Stimulated activated memory B cell treated with anti-CD40 and anti-IgM and Interleukin-4, amounts not matched to agents 10 μg/mL and 1 μg/mL and 100 μg/mL, for 72 hours (primary cell): ENCODE measurements at regions not wholly inside any gene's neighbourhood (a gene's known extent, or its start where the extent isn't known, plus 50 kb on each side); places are given as distances from the start of the nearest gene placed in this dataset.

Experiments used
- ATAC-seq: fragments of 150-1000 bp; cut with Tn5 transposase; 2 replicates; pipeline ENCODE4 v1.10.0; 2021
- H3K27ac Mint-ChIP-seq: one replicate; pipeline ENCODE4 v1.8.0; 2022; ENCODE audit warnings: mild to moderate bottlenecking, mixed read lengths
- H3K27me3 Mint-ChIP-seq: one replicate; pipeline ENCODE4 v1.8.0; 2022; ENCODE audit warnings: mixed read lengths
- H3K36me3 Mint-ChIP-seq: one replicate; pipeline ENCODE4 v1.8.0; 2022; ENCODE audit warnings: mixed read lengths
- H3K4me1 Mint-ChIP-seq: one replicate; pipeline ENCODE4 v1.8.0; 2022; ENCODE audit warnings: mixed read lengths
- H3K4me3 Mint-ChIP-seq: one replicate; pipeline ENCODE4 v1.8.0; 2022; ENCODE audit warnings: mild to moderate bottlenecking, moderate library complexity, mixed read lengths
- H3K9me3 Mint-ChIP-seq: one replicate; pipeline ENCODE4 v1.8.0; 2022; ENCODE audit warnings: mixed read lengths

GRCh38 chr2:145314119-145314633 lies 794.3 kb upstream of the ZEB2 start:
- H3K27ac Mint-ChIP-seq: no peak overlapping the region
- no peaks in the 10 kb centered on the region for H3K4me1 Mint-ChIP-seq
- peaks cover 10% of the 10 kb centered on the region for H3K9me3 Mint-ChIP-seq
- no peaks in the 10 kb centered on the region for H3K27me3 Mint-ChIP-seq
- no peak overlapping the region for H3K4me3 Mint-ChIP-seq
- H3K36me3 Mint-ChIP-seq: peaks cover 4% of the 10 kb centered on the region
- ATAC-seq: no peak

GRCh38 chr2:145305889-145306288 lies 786.0 kb upstream of the ZEB2 start:
- Mint-ChIP-seq H3K4me1 (no peaks in the 10 kb centered on the region), H3K27me3 (no peaks in the 10 kb centered on the region), H3K36me3 (no peaks in the 10 kb centered on the region), H3K4me3 (no peak overlapping the region), H3K9me3 (peaks cover 3% of the 10 kb centered on the region), H3K27ac (no peak overlapping the region)
- no peak for ATAC-seq

GRCh38 chr2:145304501-145304900 lies 784.6 kb upstream of the ZEB2 start:
- Mint-ChIP-seq H3K27ac (no peak overlapping the region), H3K4me3 (no peak overlapping the region), H3K27me3 (no peaks in the 10 kb centered on the region), H3K9me3 (peaks cover 3% of the 10 kb centered on the region), H3K4me1 (no peaks in the 10 kb centered on the region), H3K36me3 (no peaks in the 10 kb centered on the region)
- ATAC-seq: no peak

- Mint-ChIP-seq H3K27ac (no peak overlapping the region), H3K27me3 (no peaks in the 10 kb centered on the region), H3K4me1 (no peaks in the 10 kb centered on the region), H3K9me3 (no peaks in the 10 kb centered on the region), H3K36me3 (no peaks in the 10 kb centered on the region), H3K4me3 (no peak overlapping the region)
- ATAC-seq: no peak
These were observed 783.6 kb upstream of the ZEB2 start for GRCh38 chr2:145303536-145303935.

- Mint-ChIP-seq H3K36me3 (no peaks in the 10 kb centered on the region), H3K4me1 (no peaks in the 10 kb centered on the region), H3K9me3 (no peaks in the 10 kb centered on the region), H3K27ac (no peak overlapping the region), H3K27me3 (no peaks in the 10 kb centered on the region), H3K4me3 (no peak overlapping the region)
- ATAC-seq: no peak
These were observed 783.0 kb upstream of the ZEB2 start for GRCh38 chr2:145302886-145303285.

- Mint-ChIP-seq H3K27me3 (no peaks in the 10 kb centered on the region), H3K27ac (no peak overlapping the region), H3K36me3 (no peaks in the 10 kb centered on the region), H3K4me3 (no peak overlapping the region), H3K9me3 (no peaks in the 10 kb centered on the region), H3K4me1 (no peaks in the 10 kb centered on the region)
- no peak for ATAC-seq
These were observed 782.5 kb upstream of the ZEB2 start for GRCh38 chr2:145302451-145302850.

- Mint-ChIP-seq H3K4me3 (no peak overlapping the region), H3K9me3 (no peaks in the 10 kb centered on the region), H3K27ac (no peak overlapping the region), H3K4me1 (no peaks in the 10 kb centered on the region), H3K36me3 (no peaks in the 10 kb centered on the region), H3K27me3 (no peaks in the 10 kb centered on the region)
- ATAC-seq: no peak
These were observed 779.4 kb upstream of the ZEB2 start for GRCh38 chr2:145299368-145299767.

- Mint-ChIP-seq H3K36me3 (no peaks in the 10 kb centered on the region), H3K9me3 (no peaks in the 10 kb centered on the region), H3K4me3 (no peak overlapping the region), H3K4me1 (no peaks in the 10 kb centered on the region), H3K27me3 (no peaks in the 10 kb centered on the region), H3K27ac (no peak overlapping the region)
- ATAC-seq: no peak
These were observed 772.2 kb upstream of the ZEB2 start for GRCh38 chr2:145292166-145292565.

- Mint-ChIP-seq H3K9me3 (no peaks in the 10 kb centered on the region), H3K27ac (no peak overlapping the region), H3K4me3 (no peak overlapping the region), H3K27me3 (no peaks in the 10 kb centered on the region), H3K4me1 (no peaks in the 10 kb centered on the region), H3K36me3 (no peaks in the 10 kb centered on the region)
- ATAC-seq: no peak
These were observed 771.1 kb upstream of the ZEB2 start for GRCh38 chr2:145290986-145291385.

GRCh38 chr2:145289946-145290345 lies 770.0 kb upstream of the ZEB2 start:
- Mint-ChIP-seq H3K9me3 (no peaks in the 10 kb centered on the region), H3K27me3 (no peaks in the 10 kb centered on the region), H3K36me3 (no peaks in the 10 kb centered on the region), H3K4me3 (no peak overlapping the region), H3K4me1 (no peaks in the 10 kb centered on the region), H3K27ac (no peak overlapping the region)
- no peak for ATAC-seq

GRCh38 chr2:145288650-145289496 lies 769.0 kb upstream of the ZEB2 start:
- no peak for ATAC-seq
- Mint-ChIP-seq H3K27me3 (no peaks in the 10 kb centered on the region), H3K9me3 (no peaks in the 10 kb centered on the region), H3K4me1 (no peaks in the 10 kb centered on the region), H3K4me3 (no peak overlapping the region), H3K36me3 (no peaks in the 10 kb centered on the region), H3K27ac (no peak overlapping the region)

GRCh38 chr2:145287736-145288135 lies 767.8 kb upstream of the ZEB2 start:
- no peaks in the 10 kb centered on the region for H3K9me3 Mint-ChIP-seq
- H3K27me3 Mint-ChIP-seq: no peaks in the 10 kb centered on the region
- no peak overlapping the region for H3K4me3 Mint-ChIP-seq
- peaks cover 9% of the 10 kb centered on the region for H3K4me1 Mint-ChIP-seq
- H3K36me3 Mint-ChIP-seq: no peaks in the 10 kb centered on the region
- no peak overlapping the region for H3K27ac Mint-ChIP-seq
- ATAC-seq: no peak

GRCh38 chr2:145286716-145287275 lies 766.9 kb upstream of the ZEB2 start:
- ATAC-seq: no peak
- Mint-ChIP-seq H3K4me1 (peaks cover 15% of the 10 kb centered on the region), H3K27me3 (no peaks in the 10 kb centered on the region), H3K36me3 (no peaks in the 10 kb centered on the region), H3K27ac (no peak overlapping the region), H3K4me3 (no peak overlapping the region), H3K9me3 (no peaks in the 10 kb centered on the region)

GRCh38 chr2:145284551-145284950 lies 764.6 kb upstream of the ZEB2 start:
- H3K27me3 Mint-ChIP-seq: no peaks in the 10 kb centered on the region
- no peak overlapping the region for H3K27ac Mint-ChIP-seq
- peaks cover 15% of the 10 kb centered on the region for H3K4me1 Mint-ChIP-seq
- no peaks in the 10 kb centered on the region for H3K9me3 Mint-ChIP-seq
- no peak for ATAC-seq
- no peaks in the 10 kb centered on the region for H3K36me3 Mint-ChIP-seq
- no peak overlapping the region for H3K4me3 Mint-ChIP-seq

- H3K4me1 Mint-ChIP-seq: peaks cover 15% of the 10 kb centered on the region
- no peaks in the 10 kb centered on the region for H3K9me3 Mint-ChIP-seq
- H3K36me3 Mint-ChIP-seq: no peaks in the 10 kb centered on the region
- ATAC-seq: no peak
- H3K4me3 Mint-ChIP-seq: no peak overlapping the region
- H3K27me3 Mint-ChIP-seq: no peaks in the 10 kb centered on the region
- H3K27ac Mint-ChIP-seq: no peak overlapping the region
These were observed 763.2 kb upstream of the ZEB2 start for GRCh38 chr2:145283131-145283530.

GRCh38 chr2:145277922-145278321 lies 758.0 kb upstream of the ZEB2 start:
- no peak for ATAC-seq

More at GRCh38 chr2:145277922-145278321, 758.0 kb upstream of the ZEB2 start:
- H3K27ac Mint-ChIP-seq: no peak overlapping the region
- no peak overlapping the region for H3K4me3 Mint-ChIP-seq
- H3K4me1 Mint-ChIP-seq: peaks cover 8% of the 10 kb centered on the region
- peaks cover under 1% of the 10 kb centered on the region for H3K36me3 Mint-ChIP-seq
- H3K27me3 Mint-ChIP-seq: no peaks in the 10 kb centered on the region
- peaks cover under 1% of the 10 kb centered on the region for H3K9me3 Mint-ChIP-seq
